Coronary artery (tissue), 2 donors: ENCODE measurements at regions not wholly inside any gene's neighbourhood (a gene's known extent, or its start where the extent isn't known, plus 50 kb on each side); places are given as distances from the start of the nearest gene placed in this dataset.

ENCODE experiments used
- DNase-seq: peaks from one replicate; pipeline ENCODE4 v3.0.0-alpha.2; 2017; ENCODE audit warnings: low spot score
- H3K27ac ChIP-seq, 2 donors: fragments of 200-600 bp; sonication (generic); one replicate each; pipeline ENCODE4 v1.5.1; 2016 to 2019
- H3K4me3 ChIP-seq: fragments of 200-600 bp; sonication (generic); 2 replicates; pipeline ENCODE4 v1.5.1; 2016; ENCODE audit warnings: mild to moderate bottlenecking, moderate library complexity
- TF ChIP-seq, protein P1 (sequence below): fragments of 200-600 bp; sonication (generic); IDR thresholded peaks from one replicate; pipeline ENCODE4 v1.5.1; 2019; ENCODE audit warnings: antibody characterized with exemption

DNA sequence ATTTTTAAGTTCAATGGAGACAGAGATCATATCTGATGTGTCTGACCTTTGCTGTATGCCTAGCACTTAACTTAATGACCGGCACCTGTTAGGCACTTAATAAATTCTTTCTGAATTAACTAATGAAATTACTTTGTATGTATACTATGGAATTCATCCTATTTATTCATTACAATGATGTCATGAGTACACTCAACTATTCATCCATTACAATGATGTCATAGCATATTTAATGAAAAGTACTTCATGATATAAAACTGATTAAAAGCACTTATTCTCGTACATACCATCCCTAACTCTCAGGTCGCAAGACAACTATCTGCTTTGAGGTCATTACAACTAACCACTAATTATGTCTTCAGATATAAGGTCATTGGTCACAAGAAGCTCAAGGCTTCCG lies 1131.6 kb downstream of the DTWD2 start:
- DNase-seq, result no peak
- Histone ChIP-seq H3K4me3 (no peak overlapping the region), H3K27ac (no peak overlapping the region)
- TF ChIP-seq, protein P1, sequence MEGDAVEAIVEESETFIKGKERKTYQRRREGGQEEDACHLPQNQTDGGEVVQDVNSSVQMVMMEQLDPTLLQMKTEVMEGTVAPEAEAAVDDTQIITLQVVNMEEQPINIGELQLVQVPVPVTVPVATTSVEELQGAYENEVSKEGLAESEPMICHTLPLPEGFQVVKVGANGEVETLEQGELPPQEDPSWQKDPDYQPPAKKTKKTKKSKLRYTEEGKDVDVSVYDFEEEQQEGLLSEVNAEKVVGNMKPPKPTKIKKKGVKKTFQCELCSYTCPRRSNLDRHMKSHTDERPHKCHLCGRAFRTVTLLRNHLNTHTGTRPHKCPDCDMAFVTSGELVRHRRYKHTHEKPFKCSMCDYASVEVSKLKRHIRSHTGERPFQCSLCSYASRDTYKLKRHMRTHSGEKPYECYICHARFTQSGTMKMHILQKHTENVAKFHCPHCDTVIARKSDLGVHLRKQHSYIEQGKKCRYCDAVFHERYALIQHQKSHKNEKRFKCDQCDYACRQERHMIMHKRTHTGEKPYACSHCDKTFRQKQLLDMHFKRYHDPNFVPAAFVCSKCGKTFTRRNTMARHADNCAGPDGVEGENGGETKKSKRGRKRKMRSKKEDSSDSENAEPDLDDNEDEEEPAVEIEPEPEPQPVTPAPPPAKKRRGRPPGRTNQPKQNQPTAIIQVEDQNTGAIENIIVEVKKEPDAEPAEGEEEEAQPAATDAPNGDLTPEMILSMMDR, result no peak

DNA sequence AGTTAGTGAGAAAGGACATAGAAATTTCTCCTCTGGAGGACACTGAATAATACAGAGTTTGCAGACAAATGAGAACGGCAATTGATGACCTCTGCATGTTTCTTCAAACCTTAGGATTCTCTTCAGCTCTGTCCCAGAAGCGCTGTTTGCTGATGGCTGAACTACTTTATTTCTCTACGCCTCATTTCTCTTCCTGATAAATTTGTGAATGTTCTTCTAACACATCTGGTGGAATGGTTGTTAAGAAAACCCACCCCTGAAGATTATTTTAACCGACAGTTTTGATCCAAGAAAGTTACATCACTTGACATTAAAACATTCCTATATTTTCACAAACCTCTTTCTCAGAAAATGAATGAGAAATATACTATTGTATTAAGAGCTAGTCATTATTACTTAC lies 1150.6 kb downstream of the DTWD2 start:
- no peak overlapping the region for H3K27ac ChIP-seq
- TF ChIP-seq, protein P1, result no peak
- no peak overlapping the region for H3K4me3 ChIP-seq
- DNase-seq, result no peak

DNA sequence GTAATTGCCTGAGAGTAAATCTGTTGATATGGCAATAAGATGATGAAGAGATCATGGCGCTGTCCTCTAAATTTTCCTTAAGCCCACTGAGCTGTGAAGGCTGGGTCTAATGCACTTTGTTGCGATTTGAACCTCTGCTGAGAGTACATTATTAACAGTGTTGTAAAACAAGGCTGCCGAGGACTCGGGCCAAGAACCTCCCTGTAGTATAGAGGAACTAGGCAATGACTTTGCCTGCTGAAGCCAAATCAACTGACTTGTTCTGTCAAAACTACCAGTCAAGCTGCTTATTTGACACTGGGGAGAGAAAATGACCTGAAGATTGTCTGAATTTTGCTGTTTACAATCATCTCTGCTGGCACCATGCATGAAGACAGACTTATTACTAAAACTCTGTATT lies 1154.7 kb downstream of the DTWD2 start:
- TF ChIP-seq, protein P1, result no peak
- no peak overlapping the region for H3K27ac ChIP-seq
- no peak for DNase-seq
- H3K4me3 ChIP-seq, result no peak overlapping the region

DNA sequence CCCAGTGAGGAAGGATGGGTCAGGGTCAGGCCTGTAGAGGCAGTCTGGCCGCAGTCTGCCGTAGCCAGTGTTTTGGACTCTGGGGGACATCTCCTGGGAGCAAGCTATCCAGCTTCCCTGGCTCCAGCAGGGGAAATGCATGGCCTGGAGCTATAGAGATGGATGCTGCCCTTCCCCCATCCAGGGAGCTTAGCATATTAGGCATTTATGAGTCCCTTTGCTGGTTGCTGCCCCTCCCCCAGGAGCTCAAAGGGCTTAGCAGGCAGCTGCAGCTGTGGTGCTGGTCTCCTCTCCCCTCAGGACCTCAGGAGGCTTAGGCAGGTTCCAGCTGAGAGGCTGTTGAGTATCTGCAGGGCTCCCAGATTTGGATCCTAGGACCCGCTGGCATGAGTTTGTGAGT lies 1158.7 kb downstream of the DTWD2 start:
- no peak for DNase-seq
- Histone ChIP-seq H3K4me3 (no peak overlapping the region), H3K27ac (no peak overlapping the region)
- TF ChIP-seq, protein P1, result no peak

DNA sequence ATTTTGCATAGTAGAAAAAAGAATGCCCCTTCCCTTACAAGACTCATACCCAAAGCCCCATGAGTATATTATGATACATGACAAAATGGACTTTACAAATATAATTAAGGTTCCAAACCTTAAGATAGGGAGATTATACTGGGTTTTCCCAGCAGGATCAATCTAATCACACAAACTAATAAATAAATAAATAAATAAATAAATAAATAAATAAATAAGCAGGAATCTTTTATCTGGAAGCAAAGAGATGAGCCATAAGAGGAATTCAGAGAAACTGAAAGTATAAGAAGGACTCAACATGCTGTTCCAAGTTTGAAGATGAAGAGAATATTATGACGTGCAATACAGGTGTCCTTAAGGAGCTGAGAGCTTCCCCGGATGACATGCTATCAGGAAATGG lies 1174.5 kb downstream of the DTWD2 start:
- Histone ChIP-seq H3K4me3 (no peak overlapping the region), H3K27ac (no peak overlapping the region)
- TF ChIP-seq, protein P1, result no peak
- DNase-seq, result no peak

DNA sequence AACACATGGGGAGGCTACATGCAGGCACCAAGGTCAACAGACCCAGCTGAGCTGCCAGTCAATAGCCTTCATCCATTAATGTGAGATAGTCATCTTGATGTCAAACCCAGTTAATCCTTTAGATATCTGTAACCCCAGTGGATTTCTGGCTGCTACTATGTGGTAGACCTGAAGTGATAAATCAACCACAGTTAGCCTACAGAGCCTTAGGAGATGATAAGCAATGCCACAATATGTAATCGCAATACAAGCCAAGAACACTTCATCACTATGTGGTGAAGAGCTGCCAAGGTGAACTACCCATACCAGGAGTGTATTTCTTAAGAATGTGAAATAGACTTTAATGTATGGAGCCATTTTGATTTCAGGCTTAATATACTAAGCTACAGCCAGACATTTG lies 1175.5 kb downstream of the DTWD2 start:
- Histone ChIP-seq H3K4me3 (no peak overlapping the region), H3K27ac (no peak overlapping the region)
- no peak for DNase-seq
- TF ChIP-seq, protein P1, result no peak

DNA sequence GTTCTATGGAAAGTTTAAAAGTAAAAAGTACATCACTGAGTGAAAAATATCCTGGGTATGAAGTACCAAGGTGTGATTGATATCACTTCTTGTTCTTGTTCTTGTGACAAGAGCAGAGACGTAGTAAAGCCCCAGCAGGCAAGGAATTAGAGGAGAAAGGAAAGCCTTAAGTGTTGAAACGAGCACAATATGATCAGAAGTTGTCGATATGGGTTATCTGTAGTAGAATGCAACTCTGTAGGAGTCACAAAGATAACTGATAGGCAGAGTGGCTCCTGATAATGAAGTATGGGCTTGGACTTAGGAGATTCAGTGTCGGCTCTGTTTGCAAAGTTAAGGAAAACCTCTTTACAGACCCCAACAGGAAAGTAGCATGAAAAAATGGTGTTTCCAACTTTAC lies 1179.1 kb downstream of the DTWD2 start:
- Histone ChIP-seq H3K27ac (no peak overlapping the region), H3K4me3 (no peak overlapping the region)
- TF ChIP-seq, protein P1, result no peak
- no peak for DNase-seq
